ENCODE measurements at regions not wholly inside any gene's neighbourhood (a gene's known extent, or its start where the extent isn't known, plus 50 kb on each side); places are given as distances from the start of the nearest gene placed in this dataset.

GRCh38 chr21:25408666-25409065 lies 198.6 kb downstream of the MRPL39 start:
- no peaks in the 10 kb centered on the region for H3K9me3 ChIP-seq
- TF ChIP-seq POLR2AphosphoS5 (IDR thresholded peaks at IDR 0.05) = no peak
- TF ChIP-seq CTCF (IDR thresholded peaks at IDR 0.05) = no peak
- TF ChIP-seq POLR2A (IDR thresholded peaks at IDR 0.05) = no peak
- intact Hi-C loops (cut with DNase I; ENCODE audit: low total_unique reads) = no loop called here
- DNase-seq (ENCODE audit: low spot score in 2 of 2) = no peak
- H3K27ac ChIP-seq = no peak overlapping the region
- no peaks in the 10 kb centered on the region for H3K4me1 ChIP-seq
- H3K27me3 ChIP-seq = no peaks in the 10 kb centered on the region
- H3K4me3 ChIP-seq = no peak overlapping the region
- no peaks in the 10 kb centered on the region for H3K36me3 ChIP-seq

GRCh38 chr21:25406887-25407579 lies 200.2 kb downstream of the MRPL39 start:
- no peak overlapping the region for H3K27ac ChIP-seq
- TF ChIP-seq POLR2A (IDR thresholded peaks at IDR 0.05) = no peak
- TF ChIP-seq POLR2AphosphoS5 (IDR thresholded peaks at IDR 0.05) = no peak
- no peak for TF ChIP-seq CTCF (IDR thresholded peaks at IDR 0.05)
- peaks cover 2 to 3% of the 10 kb centered on the region in 2 donors for H3K9me3 ChIP-seq
- H3K36me3 ChIP-seq = no peaks in the 10 kb centered on the region
- H3K4me3 ChIP-seq = no peak overlapping the region
- no peaks in the 10 kb centered on the region for H3K4me1 ChIP-seq
- DNase-seq (ENCODE audit: low spot score in 2 of 2) = no peak
- intact Hi-C loops (cut with DNase I; ENCODE audit: low total_unique reads) = no loop called here
- no peaks in the 10 kb centered on the region for H3K27me3 ChIP-seq

- Histone ChIP-seq H3K4me1 (no peaks in the 10 kb centered on the region), H3K27me3 (no peaks in the 10 kb centered on the region), H3K9me3 (peaks cover 3 to 5% of the 10 kb centered on the region in 2 donors), H3K4me3 (no peak overlapping the region), H3K36me3 (no peaks in the 10 kb centered on the region), H3K27ac (no peak overlapping the region)
- TF ChIP-seq POLR2A (IDR thresholded peaks at IDR 0.05) (no peak), CTCF (IDR thresholded peaks at IDR 0.05) (no peak), POLR2AphosphoS5 (IDR thresholded peaks at IDR 0.05) (no peak)
- intact Hi-C loops (cut with DNase I; ENCODE audit: low total_unique reads) = no loop called here
- DNase-seq (ENCODE audit: low spot score in 2 of 2) = no peak
These were observed 201.3 kb downstream of the MRPL39 start for GRCh38 chr21:25405984-25406383.

- H3K27me3 ChIP-seq = no peaks in the 10 kb centered on the region
- no peak overlapping the region for H3K27ac ChIP-seq
- no peaks in the 10 kb centered on the region for H3K4me1 ChIP-seq
- H3K36me3 ChIP-seq = no peaks in the 10 kb centered on the region
- peaks cover 3 to 5% of the 10 kb centered on the region in 2 donors for H3K9me3 ChIP-seq
- no peak for TF ChIP-seq POLR2A (IDR thresholded peaks at IDR 0.05)
- TF ChIP-seq CTCF (IDR thresholded peaks at IDR 0.05) = no peak
- no peak for TF ChIP-seq POLR2AphosphoS5 (IDR thresholded peaks at IDR 0.05)
- DNase-seq (ENCODE audit: low spot score in 2 of 2) = no peak
- H3K4me3 ChIP-seq = no peak overlapping the region
- intact Hi-C loops (cut with DNase I; ENCODE audit: low total_unique reads) = no loop called here
These were observed 204.9 kb downstream of the MRPL39 start for GRCh38 chr21:25402134-25402961.

GRCh38 chr21:25400427-25400826 lies 206.9 kb downstream of the MRPL39 start:
- TF ChIP-seq POLR2AphosphoS5 (IDR thresholded peaks at IDR 0.05) (no peak), POLR2A (IDR thresholded peaks at IDR 0.05) (no peak), CTCF (IDR thresholded peaks at IDR 0.05) (no peak)
- Histone ChIP-seq H3K4me1 (no peaks in the 10 kb centered on the region), H3K36me3 (no peaks in the 10 kb centered on the region), H3K4me3 (no peak overlapping the region), H3K27me3 (no peaks in the 10 kb centered on the region), H3K27ac (no peak overlapping the region), H3K9me3 (peaks cover 3 to 5% of the 10 kb centered on the region in 2 donors)
- intact Hi-C loops (cut with DNase I; ENCODE audit: low total_unique reads) = no loop called here
- DNase-seq (ENCODE audit: low spot score in 2 of 2) = no peak
